VCaP (cell line): ENCODE measurements at regions not wholly inside any gene's neighbourhood (a gene's known extent, or its start where the extent isn't known, plus 50 kb on each side); places are given as distances from the start of the nearest gene placed in this dataset.

Source experiments
- H3K27ac ChIP-seq: fragments of 450-650 bp; 2 replicates; pipeline ENCODE4 v1.5.1; 2017
- TF ChIP-seq, protein P1 (sequence below): fragments of 450-650 bp; conservative IDR thresholded peaks from 2 replicates; pipeline ENCODE4 v1.5.1; 2017; ENCODE audit warnings: mild to moderate bottlenecking, moderate library complexity

DNA sequence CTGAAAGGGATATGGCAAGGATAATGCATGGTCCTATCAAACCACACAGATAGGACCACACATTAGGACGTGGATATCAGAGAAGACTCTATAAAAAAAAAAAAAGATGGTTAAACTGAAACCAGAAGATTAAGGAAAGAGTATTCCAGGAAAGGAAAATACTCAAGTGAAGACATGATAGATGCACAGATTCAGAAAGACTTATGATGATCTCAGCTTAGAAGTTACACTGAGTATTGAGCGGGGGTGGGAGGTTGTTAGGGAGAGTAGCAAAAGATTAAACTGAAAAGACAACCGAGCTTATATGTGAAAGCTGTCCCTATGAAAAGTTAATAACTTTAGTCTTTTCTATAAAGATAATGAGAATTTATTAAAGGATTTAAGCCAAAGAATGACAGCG is 211.0 kb upstream of the EMCN start:
- no peak overlapping the region for H3K27ac ChIP-seq
- TF ChIP-seq, protein P1, sequence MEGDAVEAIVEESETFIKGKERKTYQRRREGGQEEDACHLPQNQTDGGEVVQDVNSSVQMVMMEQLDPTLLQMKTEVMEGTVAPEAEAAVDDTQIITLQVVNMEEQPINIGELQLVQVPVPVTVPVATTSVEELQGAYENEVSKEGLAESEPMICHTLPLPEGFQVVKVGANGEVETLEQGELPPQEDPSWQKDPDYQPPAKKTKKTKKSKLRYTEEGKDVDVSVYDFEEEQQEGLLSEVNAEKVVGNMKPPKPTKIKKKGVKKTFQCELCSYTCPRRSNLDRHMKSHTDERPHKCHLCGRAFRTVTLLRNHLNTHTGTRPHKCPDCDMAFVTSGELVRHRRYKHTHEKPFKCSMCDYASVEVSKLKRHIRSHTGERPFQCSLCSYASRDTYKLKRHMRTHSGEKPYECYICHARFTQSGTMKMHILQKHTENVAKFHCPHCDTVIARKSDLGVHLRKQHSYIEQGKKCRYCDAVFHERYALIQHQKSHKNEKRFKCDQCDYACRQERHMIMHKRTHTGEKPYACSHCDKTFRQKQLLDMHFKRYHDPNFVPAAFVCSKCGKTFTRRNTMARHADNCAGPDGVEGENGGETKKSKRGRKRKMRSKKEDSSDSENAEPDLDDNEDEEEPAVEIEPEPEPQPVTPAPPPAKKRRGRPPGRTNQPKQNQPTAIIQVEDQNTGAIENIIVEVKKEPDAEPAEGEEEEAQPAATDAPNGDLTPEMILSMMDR, result no peak

DNA sequence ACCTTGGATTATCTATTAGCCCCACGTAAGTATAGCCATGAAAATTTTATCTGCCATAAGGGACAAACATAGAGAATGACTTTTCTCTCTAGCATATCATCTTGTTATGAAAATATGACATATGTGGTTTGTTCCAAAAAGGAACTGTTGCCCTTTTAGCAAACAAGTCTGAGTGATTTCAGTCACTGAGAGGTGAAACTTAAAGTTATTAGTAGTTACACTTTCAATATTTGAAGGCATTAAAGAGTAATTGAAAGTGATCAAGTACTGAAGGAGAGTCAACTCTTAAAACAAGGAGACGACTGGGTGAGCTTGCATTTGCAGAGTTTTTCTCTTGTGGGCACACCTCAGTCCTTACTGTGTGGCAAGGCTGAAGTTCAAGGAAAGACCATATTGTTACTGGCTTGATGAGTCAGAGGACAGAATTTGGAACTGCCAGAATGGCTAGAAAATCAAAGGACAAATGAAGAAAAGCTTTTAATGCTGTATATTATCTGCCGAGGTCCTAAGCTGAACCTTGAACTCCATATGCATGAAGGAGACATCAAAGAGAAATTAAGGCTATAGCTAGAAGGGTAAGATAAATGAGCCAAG is 205.1 kb upstream of the EMCN start:
- no peak overlapping the region for H3K27ac ChIP-seq
- TF ChIP-seq, protein P1, result no peak

DNA sequence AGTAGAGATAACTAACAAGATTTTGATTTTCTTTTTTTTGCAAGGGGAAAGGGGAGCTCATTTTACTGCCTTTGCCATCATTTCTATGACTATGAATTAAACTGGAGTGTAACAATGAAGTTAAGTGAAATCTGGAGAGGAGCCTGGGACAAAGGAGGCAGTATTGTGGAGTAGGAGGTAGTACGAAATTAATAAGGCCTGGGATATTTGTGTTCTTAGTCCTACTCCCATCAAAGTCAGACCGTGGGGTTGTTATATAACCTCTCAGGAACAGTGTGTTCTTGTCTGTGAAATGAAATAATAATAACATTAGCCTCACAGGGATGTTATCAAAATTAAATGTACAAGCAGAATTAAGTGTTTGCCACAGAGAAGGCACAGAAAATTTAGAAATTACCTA is 204.3 kb upstream of the EMCN start:
- TF ChIP-seq, protein P1, result no peak
- H3K27ac ChIP-seq, result no peak overlapping the region

DNA sequence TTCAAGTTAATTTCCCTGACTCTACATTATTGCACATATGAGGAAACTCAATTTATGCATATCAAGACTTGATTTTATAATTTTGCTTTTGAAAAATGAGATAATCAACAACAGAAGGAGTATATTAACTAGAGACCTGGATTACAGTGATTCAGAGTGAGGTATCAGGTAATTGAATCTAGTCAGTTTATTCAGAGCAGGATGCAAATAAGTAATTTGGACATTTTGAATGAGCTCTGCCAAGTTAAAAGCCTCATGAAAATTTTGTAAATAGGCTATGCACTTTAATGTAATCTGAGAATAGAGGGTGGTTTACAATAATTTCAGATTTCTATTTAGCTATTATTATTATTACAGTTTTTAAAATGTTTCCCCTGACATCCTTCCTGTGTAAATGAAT is 203.7 kb upstream of the EMCN start:
- no peak overlapping the region for H3K27ac ChIP-seq
- TF ChIP-seq, protein P1, result no peak

DNA sequence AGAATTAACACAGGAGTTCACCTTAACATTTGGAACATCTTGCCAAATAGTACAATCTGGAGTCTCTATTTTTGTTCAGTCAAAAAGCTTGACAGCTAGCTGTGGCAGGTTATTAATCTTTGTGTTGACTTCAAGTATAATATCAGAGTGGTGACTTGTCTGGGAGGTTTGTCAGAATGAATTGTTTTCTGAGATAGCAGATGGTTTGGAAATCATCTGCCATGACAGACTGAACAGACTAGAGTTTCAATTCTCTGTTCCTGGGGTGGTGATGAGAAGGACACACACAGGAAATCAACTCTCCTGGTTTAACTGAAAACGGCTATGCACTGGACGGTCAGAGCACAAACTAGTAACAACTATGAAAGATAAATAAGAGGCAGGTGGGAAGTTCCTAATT is 203.3 kb upstream of the EMCN start:
- TF ChIP-seq, protein P1, result no peak
- H3K27ac ChIP-seq, result no peak overlapping the region

DNA sequence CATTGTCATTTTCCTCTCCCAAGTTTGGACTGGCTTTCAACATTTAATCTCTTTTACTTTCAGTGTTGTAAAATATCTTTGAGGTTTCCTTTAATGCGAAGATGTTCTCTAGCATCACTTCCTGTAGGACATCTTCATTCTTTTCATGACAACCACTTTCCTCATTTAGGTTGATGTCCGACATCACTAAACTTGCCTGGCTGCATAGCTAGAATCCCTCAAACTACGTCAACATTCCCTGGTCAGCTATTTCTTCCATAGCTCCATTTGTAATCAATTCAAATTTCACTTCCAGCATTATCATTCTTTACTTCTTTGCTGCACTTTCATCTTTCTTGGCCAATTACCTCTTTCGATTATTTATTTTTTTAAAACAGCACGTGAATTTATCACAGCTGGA is 198.6 kb upstream of the EMCN start:
- TF ChIP-seq, protein P1, result no peak

DNA sequence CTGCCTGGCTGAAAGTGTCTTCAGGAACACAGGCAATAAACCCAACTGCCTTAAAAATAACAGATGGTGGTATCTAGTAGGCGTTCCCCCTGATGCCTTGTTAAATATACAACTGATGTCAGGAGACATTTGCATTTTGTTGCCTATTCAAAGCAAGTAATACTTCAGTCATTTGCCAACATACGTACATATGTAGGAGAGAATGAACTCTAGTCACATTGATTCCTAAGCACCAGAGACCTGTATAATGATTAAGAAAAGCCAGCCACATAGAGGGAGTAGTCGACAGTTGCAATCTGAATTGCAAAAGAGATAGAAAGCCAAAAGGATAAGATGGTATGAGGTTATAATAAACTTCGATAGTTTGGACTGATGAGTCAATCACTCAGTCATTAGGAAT is 191.0 kb upstream of the EMCN start:
- TF ChIP-seq, protein P1, result no peak
- no peak overlapping the region for H3K27ac ChIP-seq

More for the DNA sequence above, 198.6 kb upstream of the EMCN start:
- H3K27ac ChIP-seq, result no peak overlapping the region
